HEK293T (cell line): ENCODE measurements at regions not wholly inside any gene's neighbourhood (a gene's known extent, or its start where the extent isn't known, plus 50 kb on each side); places are given as distances from the start of the nearest gene placed in this dataset.
"Not testable (repeated sequence)": the region's sequence is repeated elsewhere in the genome, so short reads cannot be mapped to it uniquely, and the experiment has no call there.

Source experiments
- CTCF ChIA-PET: fragments of 350-600 bp; formaldehyde crosslinking; extraction: SDS; loops from one replicate; lab custom pipeline; 2021; ENCODE audit warnings: antibody characterized with exemption, inconsistent platforms; lab: Yijun Ruan, JAX
- POLR2A ChIA-PET: fragments of 350-600 bp; formaldehyde crosslinking; extraction: SDS; loops from one replicate; lab custom pipeline; 2020; ENCODE audit warnings: antibody characterized with exemption, inconsistent platforms; lab: Yijun Ruan, JAX
- DNase-seq: peaks from one replicate; pipeline ENCODE4 v3.0.0; 2012; ENCODE audit warnings: mixed read lengths; ENCODE audit errors: extremely low spot score
- ARNT ChIP-seq: fragments of 450-650 bp; IDR thresholded peaks from 2 replicates; pipeline ENCODE4 v1.6.1; 2017; ENCODE audit warnings: mild to moderate bottlenecking
- BHLHE40 ChIP-seq: fragments of 450-650 bp; IDR thresholded peaks from 2 replicates; pipeline ENCODE4 v1.6.1; 2016; ENCODE audit warnings: mild to moderate bottlenecking, moderate library complexity, borderline replicate concordance
- CTBP1 ChIP-seq: fragments of 450-650 bp; IDR thresholded peaks from 2 replicates; pipeline ENCODE4 v1.6.1; 2016; ENCODE audit warnings: borderline replicate concordance
- ELF4 ChIP-seq: fragments of 450-650 bp; IDR thresholded peaks from 2 replicates; pipeline ENCODE4 v1.6.1; 2017; ENCODE audit warnings: antibody characterized with exemption
- FOXA1 ChIP-seq: fragments of 450-650 bp; IDR thresholded peaks from 2 replicates; pipeline ENCODE4 v1.6.1; 2016; ENCODE audit warnings: mild to moderate bottlenecking
- FOXK2 ChIP-seq: fragments of 450-650 bp; IDR thresholded peaks from 2 replicates; pipeline ENCODE4 v1.6.1; 2016; ENCODE audit warnings: mild to moderate bottlenecking
- FOXM1 ChIP-seq: fragments of 450-650 bp; IDR thresholded peaks from 2 replicates; pipeline ENCODE4 v1.6.1; 2017; ENCODE audit warnings: mild to moderate bottlenecking, borderline replicate concordance
- HDGF ChIP-seq: fragments of 450-650 bp; IDR thresholded peaks from 2 replicates; pipeline ENCODE4 v1.6.1; 2017; ENCODE audit warnings: antibody characterized with exemption, borderline replicate concordance
- L3MBTL2 ChIP-seq: fragments of 450-650 bp; conservative IDR thresholded peaks from 2 replicates; pipeline ENCODE4 v1.6.1; 2016; ENCODE audit warnings: mild to moderate bottlenecking
- LEF1 ChIP-seq: fragments of 450-650 bp; IDR thresholded peaks from 2 replicates; pipeline ENCODE4 v1.6.1; 2017; ENCODE audit warnings: mild to moderate bottlenecking, borderline replicate concordance
- NFRKB ChIP-seq: fragments of 450-650 bp; IDR thresholded peaks from 2 replicates; pipeline ENCODE4 v1.6.1; 2016; ENCODE audit warnings: mild to moderate bottlenecking, moderate library complexity
- SP1 ChIP-seq: fragments of 450-650 bp; IDR thresholded peaks from 2 replicates; pipeline ENCODE4 v1.6.1; 2017
- SUZ12 ChIP-seq: fragments of 450-650 bp; IDR thresholded peaks from 2 replicates; pipeline ENCODE4 v1.6.1; 2016; ENCODE audit warnings: mild to moderate bottlenecking
- TARDBP ChIP-seq: fragments of 450-650 bp; IDR thresholded peaks from 2 replicates; pipeline ENCODE4 v1.6.1; 2016
- ZNF384 ChIP-seq: fragments of 450-650 bp; IDR thresholded peaks from 2 replicates; pipeline ENCODE4 v1.6.1; 2016
- TF ChIP-seq, protein P1 (sequence below): fragments of 450-650 bp; IDR thresholded peaks from 2 replicates; pipeline ENCODE4 v1.6.1; 2016

DNA sequence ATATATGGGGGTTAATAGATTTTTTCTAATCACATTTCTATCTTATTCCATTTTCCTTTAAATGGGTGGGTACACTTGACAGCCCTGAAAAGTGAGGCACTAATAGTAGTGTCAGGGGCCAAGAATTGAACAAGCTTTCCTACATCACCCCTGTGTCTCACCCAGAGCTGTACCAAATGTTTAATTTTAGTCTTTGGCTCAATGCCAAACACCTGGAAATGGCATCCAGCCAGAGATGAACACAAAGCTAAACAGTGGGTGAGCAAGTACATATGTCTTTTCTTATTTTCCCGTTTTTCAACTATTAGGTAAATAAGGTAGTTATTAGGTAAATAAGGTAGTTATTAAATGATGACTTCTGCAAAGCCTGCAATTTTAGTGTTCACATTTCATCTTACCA is 276.3 kb upstream of the ERBB4 start:
- TF ChIP-seq BHLHE40 (no peak), ZNF384 (no peak), CTBP1 (no peak), NFRKB (no peak)
- ChIA-PET CTCF (no interaction called here), POLR2A (no interaction called here)
- DNase-seq = no peak

DNA sequence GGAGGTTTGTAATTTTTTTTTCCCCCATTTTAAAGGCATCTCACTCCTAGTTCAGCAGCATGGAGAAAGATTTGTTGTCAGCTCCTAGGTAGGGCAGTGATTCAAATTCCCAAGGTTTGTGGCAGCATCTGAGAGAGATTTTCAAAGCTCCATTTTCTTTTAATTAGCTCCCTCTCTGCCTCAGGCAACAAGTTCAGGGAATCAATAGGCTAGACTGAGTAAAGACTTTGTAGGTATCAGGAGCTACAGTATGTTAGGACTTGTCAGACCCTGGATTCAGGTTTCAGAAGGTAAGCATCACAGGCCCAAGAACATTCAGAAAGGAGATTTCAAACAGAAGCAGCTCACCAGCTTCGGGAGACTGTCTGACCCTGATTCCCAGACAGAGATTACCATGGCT is 273.3 kb upstream of the ERBB4 start:
- POLR2A ChIA-PET = no interaction called here
- no peak for DNase-seq
- CTCF ChIA-PET = no interaction called here
- no peak for TF ChIP-seq BHLHE40
- TF ChIP-seq FOXA1 = no peak
- TF ChIP-seq LEF1 = no peak
- no peak for TF ChIP-seq ARNT
- TF ChIP-seq TARDBP = no peak
- TF ChIP-seq, protein P1, sequence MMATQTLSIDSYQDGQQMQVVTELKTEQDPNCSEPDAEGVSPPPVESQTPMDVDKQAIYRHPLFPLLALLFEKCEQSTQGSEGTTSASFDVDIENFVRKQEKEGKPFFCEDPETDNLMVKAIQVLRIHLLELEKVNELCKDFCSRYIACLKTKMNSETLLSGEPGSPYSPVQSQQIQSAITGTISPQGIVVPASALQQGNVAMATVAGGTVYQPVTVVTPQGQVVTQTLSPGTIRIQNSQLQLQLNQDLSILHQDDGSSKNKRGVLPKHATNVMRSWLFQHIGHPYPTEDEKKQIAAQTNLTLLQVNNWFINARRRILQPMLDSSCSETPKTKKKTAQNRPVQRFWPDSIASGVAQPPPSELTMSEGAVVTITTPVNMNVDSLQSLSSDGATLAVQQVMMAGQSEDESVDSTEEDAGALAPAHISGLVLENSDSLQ = no peak
- TF ChIP-seq FOXM1 = no peak
- TF ChIP-seq ELF4 = no peak
- TF ChIP-seq FOXK2 = no peak
- TF ChIP-seq HDGF = no peak
- no peak for TF ChIP-seq L3MBTL2
- TF ChIP-seq SP1 = no peak
- no peak for TF ChIP-seq ZNF384
- TF ChIP-seq SUZ12 = no peak
- TF ChIP-seq NFRKB = no peak

DNA sequence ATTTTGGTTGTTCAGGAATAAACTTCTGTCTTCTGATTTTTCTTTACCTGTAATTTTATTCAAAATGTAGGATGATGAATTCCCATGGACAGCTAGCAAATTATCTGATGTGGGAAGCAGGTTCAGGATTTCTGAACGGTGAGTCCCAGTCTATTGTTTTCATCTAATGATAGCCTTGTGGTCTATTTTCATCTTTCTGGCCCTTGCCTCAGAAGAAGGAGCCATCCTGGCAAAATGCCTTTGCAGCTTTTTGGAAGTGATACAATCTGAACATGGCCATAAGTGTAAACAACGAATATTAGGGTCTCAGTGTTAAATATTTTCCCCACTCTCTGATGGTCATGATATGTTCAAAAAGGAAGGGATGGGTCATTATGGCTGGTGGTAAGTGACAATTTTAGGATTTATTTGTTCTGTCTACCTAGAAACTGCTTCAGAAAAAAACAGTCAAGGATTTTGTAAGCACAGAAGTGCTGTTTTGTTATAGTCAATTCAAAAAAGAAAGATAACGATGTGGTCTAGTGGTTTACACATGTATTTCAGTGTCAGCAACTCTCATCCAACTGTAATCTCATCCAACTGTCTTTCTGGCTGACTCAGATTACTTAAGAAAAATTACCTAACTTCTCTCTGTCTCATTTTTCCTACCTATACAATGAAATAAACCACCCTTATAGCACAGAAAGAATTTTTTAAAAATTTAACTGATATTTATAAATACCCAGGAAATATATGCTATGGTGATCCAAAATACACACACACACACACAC is 272.6 kb upstream of the ERBB4 start:
- no peak for TF ChIP-seq ZNF384
- TF ChIP-seq CTBP1 = no peak
- TF ChIP-seq L3MBTL2 = no peak
- no peak for TF ChIP-seq NFRKB
- TF ChIP-seq BHLHE40 = no peak
- no peak for TF ChIP-seq FOXA1
- no peak for TF ChIP-seq LEF1
- TF ChIP-seq FOXM1 = no peak
- TF ChIP-seq ARNT = no peak
- no peak for TF ChIP-seq ELF4
- TF ChIP-seq FOXK2 = no peak
- TF ChIP-seq SUZ12 = no peak
- no peak for TF ChIP-seq SP1
- no peak for TF ChIP-seq HDGF
- no peak for TF ChIP-seq TARDBP
- TF ChIP-seq, protein P1 = no peak
- no peak for DNase-seq
- ChIA-PET POLR2A (no interaction called here), CTCF (no interaction called here)

DNA sequence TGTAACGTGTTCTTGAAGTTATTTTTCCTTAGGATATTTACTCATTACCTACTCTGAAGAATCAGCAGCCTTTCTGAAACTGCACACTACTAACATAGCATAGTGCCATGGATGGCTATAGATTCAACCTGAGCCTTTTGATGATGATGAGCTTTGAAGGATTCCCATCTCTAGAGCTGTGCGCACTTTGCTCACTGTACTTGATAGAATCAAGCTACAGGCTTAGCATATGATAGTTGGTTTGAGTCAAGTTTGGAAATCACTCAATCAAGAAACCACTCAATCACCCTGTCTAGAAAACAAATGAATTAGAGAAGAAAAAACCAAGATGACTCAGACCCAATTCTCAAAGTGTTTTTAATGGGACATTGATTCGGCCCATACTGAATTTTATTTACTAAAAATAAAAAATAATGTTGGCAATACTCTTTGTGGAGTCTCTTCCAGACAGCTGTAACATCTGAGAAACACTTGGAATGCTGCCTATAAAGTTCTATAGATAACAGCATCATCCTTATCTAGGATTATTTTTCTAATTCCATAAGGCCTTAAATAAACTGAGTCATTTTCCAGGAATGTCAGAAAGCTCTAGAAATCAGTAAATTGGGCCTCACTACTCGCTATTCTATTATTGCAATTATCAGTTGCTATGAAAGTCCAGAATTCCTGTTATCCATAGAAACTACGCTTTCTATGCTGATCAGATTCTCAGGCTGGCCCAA is 259.0 kb upstream of the ERBB4 start:
- ChIA-PET CTCF (no interaction called here), POLR2A (no interaction called here)
- no peak for DNase-seq
- TF ChIP-seq BHLHE40 = no peak
- TF ChIP-seq SP1 = no peak
- TF ChIP-seq FOXM1 = no peak
- TF ChIP-seq ELF4 = no peak

DNA sequence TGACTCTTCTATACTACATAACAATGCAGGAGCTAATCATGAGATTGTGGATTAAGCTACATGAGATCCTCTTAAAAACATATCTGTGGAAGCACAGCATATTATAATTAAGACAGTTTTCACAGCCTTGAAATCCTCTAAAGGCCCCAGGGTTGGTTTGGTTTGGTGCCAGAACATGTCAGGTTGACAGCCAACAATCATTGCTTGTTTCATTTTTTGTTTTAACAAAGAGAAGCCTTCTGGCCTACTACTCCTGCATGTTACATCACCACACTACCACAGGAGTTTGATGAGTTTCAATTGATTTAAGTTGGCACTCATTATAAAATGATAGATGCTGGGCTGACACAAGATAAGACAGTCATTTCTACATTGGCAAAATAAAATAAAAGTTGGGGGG is 255.9 kb upstream of the ERBB4 start:
- CTCF ChIA-PET = no interaction called here
- no peak for DNase-seq
- TF ChIP-seq LEF1 = no peak
- TF ChIP-seq SP1 = no peak
- TF ChIP-seq TARDBP = no peak
- TF ChIP-seq FOXK2 = no peak
- TF ChIP-seq SUZ12 = no peak
- no peak for TF ChIP-seq ZNF384
- no peak for TF ChIP-seq CTBP1
- no peak for TF ChIP-seq ARNT
- TF ChIP-seq ELF4 = no peak
- TF ChIP-seq BHLHE40 = no peak
- TF ChIP-seq FOXA1 = no peak
- no peak for TF ChIP-seq HDGF
- TF ChIP-seq, protein P1 = no peak
- no peak for TF ChIP-seq L3MBTL2
- POLR2A ChIA-PET = no interaction called here

DNA sequence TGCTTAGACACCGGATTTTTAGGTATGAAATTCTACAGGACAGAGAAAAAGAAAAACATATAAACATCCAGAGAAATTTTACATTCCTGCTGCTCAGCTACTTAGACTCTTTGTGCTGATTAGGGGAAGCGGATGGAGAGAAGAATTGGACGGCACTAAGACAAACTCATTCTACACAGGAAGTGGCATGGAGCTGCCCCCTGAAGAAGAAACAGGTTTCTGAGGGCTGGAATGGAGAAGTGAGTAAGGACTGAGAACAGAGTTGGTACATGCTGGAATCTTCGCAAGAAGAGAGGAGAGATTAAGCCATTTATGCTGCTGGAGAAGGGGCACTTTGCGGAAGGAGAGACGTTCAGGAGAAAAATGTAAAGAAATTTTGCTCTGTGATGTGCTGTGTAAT is 253.0 kb upstream of the ERBB4 start:
- ChIA-PET CTCF (no interaction called here), POLR2A (no interaction called here)
- DNase-seq = no peak
- TF ChIP-seq HDGF (no peak), ELF4 (no peak)

DNA sequence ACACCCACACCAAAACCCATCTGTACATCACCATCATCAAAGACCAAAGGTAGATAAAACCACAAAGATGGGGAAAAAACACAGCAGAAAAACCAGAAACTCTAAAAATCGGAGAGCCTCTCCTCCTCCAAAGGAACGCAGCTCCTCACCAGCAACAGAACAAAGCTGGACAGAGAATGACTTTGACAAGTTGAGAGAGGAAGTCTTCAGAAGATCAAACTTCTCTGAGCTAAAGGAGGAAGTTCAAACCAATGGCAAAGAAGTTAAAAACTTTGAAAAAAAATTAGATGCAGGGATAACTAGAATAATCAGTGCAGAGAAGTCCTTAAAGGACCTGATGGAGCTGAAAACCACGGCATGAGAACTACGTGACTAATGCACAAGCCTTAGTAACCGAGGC is 247.5 kb upstream of the ERBB4 start:
- CTCF ChIA-PET, DNase-seq, POLR2A ChIA-PET: not testable (repeated sequence)
